ENCODE measurements at regions not wholly inside any gene's neighbourhood (a gene's known extent, or its start where the extent isn't known, plus 50 kb on each side); places are given as distances from the start of the nearest gene placed in this dataset.

DNA sequence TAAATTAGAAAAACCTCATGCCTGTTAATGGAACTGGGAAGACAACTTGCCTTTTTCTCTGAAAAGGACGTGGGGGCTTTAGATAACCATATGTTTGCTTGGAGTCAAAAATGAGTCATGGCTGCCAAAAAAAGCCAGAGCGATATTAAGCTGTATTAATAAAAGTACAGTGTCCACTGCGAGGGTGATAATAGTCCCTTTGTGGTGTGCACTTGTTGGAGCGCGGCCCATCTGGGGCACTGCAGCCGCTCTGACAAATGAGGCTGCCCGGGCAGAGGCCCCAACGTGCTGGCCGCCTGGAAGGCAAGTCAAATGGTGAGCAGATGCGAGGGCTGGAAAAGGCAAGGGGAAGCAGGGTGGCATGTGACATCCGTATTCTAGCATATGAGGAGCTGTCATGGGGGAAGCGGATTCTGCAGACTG, 103.3 kb upstream of the NCK2 start:
- H3K27me3 Mint-ChIP-seq (ENCODE audit: insufficient read depth, low read depth), result no peaks in the 10 kb centered on the region
- Histone ChIP-seq H3K9me3 (ENCODE audit: low read depth) (no peaks in the 10 kb centered on the region), H3F3A (ENCODE audit: low read depth) (no peaks in the 10 kb centered on the region), H3K4me3 (no peak overlapping the region), H3K27me3 (no peaks in the 10 kb centered on the region), H4K20me1 (ENCODE audit: low read depth) (no peaks in the 10 kb centered on the region), H3K4me2 (no peak overlapping the region), H3K79me2 (ENCODE audit: low read depth) (no peaks in the 10 kb centered on the region), H2AFZ (replicated peaks) (no peak overlapping the region), H3K9ac (no peak overlapping the region), H3K36me3 (no peaks in the 10 kb centered on the region), H3K27ac (no peak overlapping the region), H3K4me1 (no peaks in the 10 kb centered on the region)
- peaks cover 12% of the 10 kb centered on the region for H3K4me1 Mint-ChIP-seq
- no peak for DNase-seq (ENCODE audit: low spot score)
- no peak for TF ChIP-seq EZH2 (IDR thresholded peaks at IDR 0.05)
- TF ChIP-seq, protein P1, sequence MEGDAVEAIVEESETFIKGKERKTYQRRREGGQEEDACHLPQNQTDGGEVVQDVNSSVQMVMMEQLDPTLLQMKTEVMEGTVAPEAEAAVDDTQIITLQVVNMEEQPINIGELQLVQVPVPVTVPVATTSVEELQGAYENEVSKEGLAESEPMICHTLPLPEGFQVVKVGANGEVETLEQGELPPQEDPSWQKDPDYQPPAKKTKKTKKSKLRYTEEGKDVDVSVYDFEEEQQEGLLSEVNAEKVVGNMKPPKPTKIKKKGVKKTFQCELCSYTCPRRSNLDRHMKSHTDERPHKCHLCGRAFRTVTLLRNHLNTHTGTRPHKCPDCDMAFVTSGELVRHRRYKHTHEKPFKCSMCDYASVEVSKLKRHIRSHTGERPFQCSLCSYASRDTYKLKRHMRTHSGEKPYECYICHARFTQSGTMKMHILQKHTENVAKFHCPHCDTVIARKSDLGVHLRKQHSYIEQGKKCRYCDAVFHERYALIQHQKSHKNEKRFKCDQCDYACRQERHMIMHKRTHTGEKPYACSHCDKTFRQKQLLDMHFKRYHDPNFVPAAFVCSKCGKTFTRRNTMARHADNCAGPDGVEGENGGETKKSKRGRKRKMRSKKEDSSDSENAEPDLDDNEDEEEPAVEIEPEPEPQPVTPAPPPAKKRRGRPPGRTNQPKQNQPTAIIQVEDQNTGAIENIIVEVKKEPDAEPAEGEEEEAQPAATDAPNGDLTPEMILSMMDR (IDR thresholded peaks at IDR 0.05), result no peak
- H3K4me3 Mint-ChIP-seq, result no peak overlapping the region
- H3K27ac Mint-ChIP-seq, result no peak overlapping the region
- H3K36me3 Mint-ChIP-seq, result no peaks in the 10 kb centered on the region
- H3K9me3 Mint-ChIP-seq, result peaks cover 3% of the 10 kb centered on the region

DNA sequence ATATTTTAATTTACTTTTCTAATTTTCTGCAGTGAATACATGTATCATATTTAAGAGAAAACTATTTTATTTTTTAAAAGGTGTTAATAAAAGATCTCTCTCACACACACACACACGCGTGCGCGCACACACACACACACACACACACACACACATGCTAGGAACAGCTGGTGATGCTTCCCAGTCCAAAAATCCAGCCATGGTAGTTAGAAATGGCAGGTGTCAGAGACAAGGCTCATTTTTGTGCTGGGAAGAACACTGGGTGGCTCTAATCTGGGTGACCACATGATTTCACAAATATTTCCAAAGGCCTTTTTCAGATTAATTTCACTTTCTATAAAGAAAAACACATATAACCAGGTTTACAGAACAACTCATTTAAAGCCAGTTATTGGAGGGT, 104.5 kb upstream of the NCK2 start:
- H3F3A ChIP-seq (ENCODE audit: low read depth), result no peaks in the 10 kb centered on the region
- no peak overlapping the region for H3K9ac ChIP-seq
- peaks cover 15% of the 10 kb centered on the region for H3K4me1 Mint-ChIP-seq
- no peak for DNase-seq (ENCODE audit: low spot score)
- H3K4me1 ChIP-seq, result no peaks in the 10 kb centered on the region
- TF ChIP-seq EZH2phosphoT487 (IDR thresholded peaks at IDR 0.05) (no peak), EZH2 (IDR thresholded peaks at IDR 0.05) (no peak)
- TF ChIP-seq, protein P1 (IDR thresholded peaks at IDR 0.05), result no peak
- no peaks in the 10 kb centered on the region for H4K20me1 ChIP-seq (ENCODE audit: low read depth)
- H3K27me3 ChIP-seq, result no peaks in the 10 kb centered on the region
- no peak overlapping the region for H3K27ac ChIP-seq
- no peaks in the 10 kb centered on the region for H3K36me3 ChIP-seq
- no peaks in the 10 kb centered on the region for H3K27me3 Mint-ChIP-seq (ENCODE audit: insufficient read depth, low read depth)
- H3K9me3 Mint-ChIP-seq, result peaks cover 3% of the 10 kb centered on the region
- no peaks in the 10 kb centered on the region for H3K36me3 Mint-ChIP-seq
- no peaks in the 10 kb centered on the region for H3K9me3 ChIP-seq (ENCODE audit: low read depth)
- H3K4me3 ChIP-seq, result no peak overlapping the region
- H3K4me2 ChIP-seq, result no peak overlapping the region
- no peak overlapping the region for H3K4me3 Mint-ChIP-seq
- no peaks in the 10 kb centered on the region for H3K79me2 ChIP-seq (ENCODE audit: low read depth)
- no peak overlapping the region for H3K27ac Mint-ChIP-seq
- H2AFZ ChIP-seq (replicated peaks), result no peak overlapping the region

DNA sequence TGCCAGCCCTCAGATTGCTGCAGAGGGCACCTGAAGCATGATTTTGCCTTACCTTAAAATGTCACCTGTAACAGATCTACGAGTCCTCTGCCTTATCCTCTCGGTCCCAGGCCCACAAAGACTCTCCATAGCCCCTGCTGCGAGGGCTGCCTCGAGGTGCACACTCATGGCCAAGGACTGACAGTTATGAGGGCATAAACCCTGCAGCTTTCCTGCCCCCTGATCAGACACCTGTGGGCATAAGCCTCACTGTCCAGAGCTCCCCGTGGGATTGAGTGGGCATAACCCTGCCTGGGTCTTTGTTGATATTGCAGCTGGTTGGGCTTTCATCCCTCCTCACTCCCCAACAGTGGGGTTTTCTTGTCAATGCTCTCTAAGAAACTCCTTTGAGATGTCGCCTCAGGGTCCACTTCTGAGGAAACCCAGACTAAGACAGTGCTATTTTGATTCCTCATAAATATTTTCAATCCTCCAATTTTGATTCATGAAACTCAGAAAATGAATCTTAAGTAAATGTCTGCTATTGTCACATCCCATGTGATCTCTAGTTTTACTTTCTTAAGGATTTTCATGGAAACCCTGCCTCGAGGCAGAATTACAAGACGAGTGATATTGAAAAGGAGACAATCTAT, 108.5 kb upstream of the NCK2 start:
- Mint-ChIP-seq H3K27ac (no peak overlapping the region), H3K4me1 (peaks cover 11% of the 10 kb centered on the region), H3K36me3 (no peaks in the 10 kb centered on the region), H3K4me3 (no peak overlapping the region), H3K27me3 (ENCODE audit: insufficient read depth, low read depth) (no peaks in the 10 kb centered on the region), H3K9me3 (peaks cover 3% of the 10 kb centered on the region)
- H3K4me2 ChIP-seq, result no peak overlapping the region
- no peak overlapping the region for H3K9ac ChIP-seq
- no peaks in the 10 kb centered on the region for H3K27me3 ChIP-seq
- H3K36me3 ChIP-seq, result no peaks in the 10 kb centered on the region
- H3K4me1 ChIP-seq, result no peaks in the 10 kb centered on the region
- H2AFZ ChIP-seq (replicated peaks), result no peak overlapping the region
- TF ChIP-seq EZH2 (IDR thresholded peaks at IDR 0.05), result no peak
- no peak for TF ChIP-seq EZH2phosphoT487 (IDR thresholded peaks at IDR 0.05)
- TF ChIP-seq, protein P1 (IDR thresholded peaks at IDR 0.05), result no peak
- H3K79me2 ChIP-seq (ENCODE audit: low read depth), result no peaks in the 10 kb centered on the region
- H3K9me3 ChIP-seq (ENCODE audit: low read depth), result no peaks in the 10 kb centered on the region
- H4K20me1 ChIP-seq (ENCODE audit: low read depth), result no peaks in the 10 kb centered on the region
- DNase-seq (ENCODE audit: low spot score), result no peak
- H3K4me3 ChIP-seq, result no peak overlapping the region
- no peaks in the 10 kb centered on the region for H3F3A ChIP-seq (ENCODE audit: low read depth)
- H3K27ac ChIP-seq, result no peak overlapping the region
